Transverse colon (tissue), 4 donors: ENCODE measurements at regions not wholly inside any gene's neighbourhood (a gene's known extent, or its start where the extent isn't known, plus 50 kb on each side); places are given as distances from the start of the nearest gene placed in this dataset.

ENCODE experiments used
- DNase-seq: peaks from one replicate; pipeline ENCODE4 v3.0.0-alpha.2; 2019
- H3K27ac ChIP-seq, 4 donors: fragments of 200-600 bp; sonication (generic); 2 replicates each; pipeline ENCODE4 v1.5.1; 2016 to 2018; ENCODE audit warnings: inconsistent platforms in 4 of 4
- H3K27me3 ChIP-seq: fragments of 200-600 bp; sonication (generic); 2 replicates; pipeline ENCODE4 v1.5.1; 2017; ENCODE audit warnings: inconsistent platforms
- H3K36me3 ChIP-seq, 4 donors: fragments of 200-600 bp; sonication (generic); 2 replicates each; pipeline ENCODE4 v1.5.1; 2017 to 2019; ENCODE audit warnings: inconsistent platforms in 4 of 4
- H3K4me1 ChIP-seq, 4 donors: fragments of 200-600 bp; sonication (generic); 2 replicates each; pipeline ENCODE4 v1.5.1; 2017 to 2020; ENCODE audit warnings: inconsistent platforms in 4 of 4
- H3K4me3 ChIP-seq, 4 donors: fragments of 200-600 bp; sonication (generic); 1 replicate in 1 of 4; 2 replicates in 3 of 4; pipeline versions ENCODE4 v1.5.1 to v1.6.1; 2017 to 2019; ENCODE audit warnings: inconsistent platforms in 4 of 4
- H3K9me3 ChIP-seq, 2 donors: fragments of 200-600 bp; sonication (generic); 2 replicates each; pipeline ENCODE4 v1.5.1; 2017 to 2019; ENCODE audit warnings: inconsistent platforms in 2 of 2
- CTCF ChIP-seq, 5 experiments: fragments of 200-600 bp in 3 of 5; fragments of 450-650 bp in 2 of 5; sonication (generic) in 3 of 5; IDR thresholded peaks; 1 replicate in 2 of 5; 2 replicates in 3 of 5; pipeline ENCODE4 v1.5.1; 2016 to 2017; ENCODE audit warnings: antibody characterized with exemption in 5 of 5, inconsistent platforms in 3 of 5, mild to moderate bottlenecking in 2 of 5, moderate library complexity in 1 of 5
- EP300 ChIP-seq: sonication (generic); formaldehyde crosslinking; IDR thresholded peaks from one replicate; pipeline ENCODE4 v1.6.1; 2017; ENCODE audit warnings: antibody characterized with exemption, low read depth
- POLR2A ChIP-seq: fragments of 450-650 bp; IDR thresholded peaks from one replicate; pipeline ENCODE4 v1.6.1; 2016; ENCODE audit warnings: antibody characterized with exemption, mild to moderate bottlenecking, moderate library complexity
- POLR2AphosphoS5 ChIP-seq, 3 donors: sonication (generic); formaldehyde crosslinking; IDR thresholded peaks; one replicate each; pipeline ENCODE4 v1.6.1; 2016; ENCODE audit warnings: antibody characterized with exemption in 3 of 3
- WGBS, 2 donors: methylation state at CpG; one replicate each; pipeline ENCODE4 v1.1.5; 2018; ENCODE audit warnings: low coverage in 1 of 2; 5-methylcytosine and 5-hydroxymethylcytosine counted together
- in situ Hi-C, 4 donors: fragments of 200-750 bp; cut with MboI; loops; one replicate each; pipeline versions ENCODE4 v1.15.0 to v1.15.1; 2017; ENCODE audit warnings: low sequenced_read_pairs in 3 of 4, low pct_ligation_motif_present in 1 of 4, low pct_unique_long_range_greater_than_20kb in 1 of 4
- intact Hi-C: fragments of 100-400 bp; cut with DNase I; formaldehyde crosslinking; loops from one replicate; pipeline ENCODE4 v1.15.1; 2023; ENCODE audit warnings: low total_unique reads

- DNase-seq: no peak
- intact Hi-C loops: no loop called here
- 82% methylated on average over 16 of the region's 16 CpGs; no CpG with 5 or more reads in 1 of the 2 donors for WGBS, 2 donors
Observed at GRCh38 chr20:57893366-57893999, 183.7 kb upstream of the PMEPA1 start.

GRCh38 chr20:57892471-57892870 is 182.7 kb upstream of the PMEPA1 start:
- in situ Hi-C loops: loop anchor here in 1 of 4 donors (25.0 kb wide), 1 partner anchor 230 kb away; no protein-coding TSS in a partner anchor
- no peaks in the 10 kb centered on the region for H3K4me1 ChIP-seq
- no peaks in the 10 kb centered on the region for H3K27me3 ChIP-seq
- no peaks in the 10 kb centered on the region for H3K9me3 ChIP-seq
- 93 to 95% methylated on average over 4 to 10 of the region's 10 CpGs for WGBS, 2 donors
- TF ChIP-seq POLR2A: no peak
- TF ChIP-seq EP300: no peak
- TF ChIP-seq CTCF (IDR thresholded peaks at IDR 0.05): no peak
- TF ChIP-seq POLR2AphosphoS5 (IDR thresholded peaks at IDR 0.05): no peak
- H3K27ac ChIP-seq: no peak overlapping the region
- no peaks in the 10 kb centered on the region for H3K36me3 ChIP-seq
- no peak for DNase-seq
- no peak overlapping the region for H3K4me3 ChIP-seq
- intact Hi-C loops: no loop called here

More at GRCh38 chr20:57893366-57893999, 183.7 kb upstream of the PMEPA1 start:
- Histone ChIP-seq H3K27me3 (no peaks in the 10 kb centered on the region), H3K9me3 (no peaks in the 10 kb centered on the region), H3K4me1 (peaks cover 0 to 5% (median 0%) of the 10 kb centered on the region in 4 donors), H3K36me3 (no peaks in the 10 kb centered on the region), H3K4me3 (no peak overlapping the region), H3K27ac (no peak overlapping the region)
- no peak for TF ChIP-seq CTCF (IDR thresholded peaks at IDR 0.05)
- no peak for TF ChIP-seq EP300
- TF ChIP-seq POLR2A: no peak
- TF ChIP-seq POLR2AphosphoS5 (IDR thresholded peaks at IDR 0.05): no peak
- in situ Hi-C loops: loop anchor here in 1 of 4 donors (25.0 kb wide), 1 partner anchor 231 kb away; no protein-coding TSS in a partner anchor

- DNase-seq: no peak
- in situ Hi-C loops: loop anchor here in 1 of 4 donors (25.0 kb wide), 1 partner anchor 229 kb away; no protein-coding TSS in a partner anchor
- Histone ChIP-seq H3K36me3 (no peaks in the 10 kb centered on the region), H3K4me3 (no peak overlapping the region), H3K27ac (no peak overlapping the region), H3K4me1 (no peaks in the 10 kb centered on the region), H3K27me3 (no peaks in the 10 kb centered on the region), H3K9me3 (no peaks in the 10 kb centered on the region)
- intact Hi-C loops: no loop called here
- 63 to 67% methylated on average over 3 to 5 of the region's 5 CpGs for WGBS, 2 donors
- TF ChIP-seq EP300 (no peak), CTCF (IDR thresholded peaks at IDR 0.05) (no peak), POLR2A (no peak), POLR2AphosphoS5 (IDR thresholded peaks at IDR 0.05) (no peak)
Observed at GRCh38 chr20:57891014-57891413, 181.2 kb upstream of the PMEPA1 start.

- in situ Hi-C loops (loop anchor here in 1 of 4 donors (25.0 kb wide), 1 partner anchor 228 kb away; no protein-coding TSS in a partner anchor), intact Hi-C loops (no loop called here)
- H3K27me3 ChIP-seq: no peaks in the 10 kb centered on the region
- DNase-seq: no peak
- no peaks in the 10 kb centered on the region for H3K9me3 ChIP-seq
- TF ChIP-seq CTCF (IDR thresholded peaks at IDR 0.05) (no peak), EP300 (no peak), POLR2A (no peak), POLR2AphosphoS5 (IDR thresholded peaks at IDR 0.05) (no peak)
- WGBS, 2 donors: 71% methylated on average over 12 of the region's 12 CpGs; no CpG with 5 or more reads in 1 of the 2 donors
- no peak overlapping the region for H3K4me3 ChIP-seq
- H3K27ac ChIP-seq: no peak overlapping the region
- H3K36me3 ChIP-seq: no peaks in the 10 kb centered on the region
- no peaks in the 10 kb centered on the region for H3K4me1 ChIP-seq
Observed at GRCh38 chr20:57890202-57890800, 180.5 kb upstream of the PMEPA1 start.
